ENCODE measurements at regions not wholly inside any gene's neighbourhood (a gene's known extent, or its start where the extent isn't known, plus 50 kb on each side); places are given as distances from the start of the nearest gene placed in this dataset.

GRCh38 chr6:138722425-138723371, 50.9 kb upstream of the CCDC28A start:
- Histone ChIP-seq H3K9ac (ENCODE audit: extremely low read depth, insufficient read length, low read length) (no peak overlapping the region), H3K14ac (ENCODE audit: insufficient read depth, low read length) (no peak overlapping the region), H3K27ac (ENCODE audit: insufficient read length, low read depth, low read length) (no peak overlapping the region), H4K20me1 (ENCODE audit: control insufficient read depth, insufficient read depth, insufficient read length) (no peaks in the 10 kb centered on the region), H2BK120ac (ENCODE audit: low read depth, low read length, poor library complexity, severe bottlenecking) (no peak overlapping the region), H3K4me2 (ENCODE audit: insufficient read depth, insufficient read length, low read length) (no peak overlapping the region), H2BK12ac (ENCODE audit: insufficient read length, low read depth, low read length) (no peak overlapping the region), H3K79me2 (ENCODE audit: insufficient read depth, low read length) (no peaks in the 10 kb centered on the region), H3K27me3 (ENCODE audit: insufficient read depth, low read length) (no peaks in the 10 kb centered on the region), H2BK15ac (ENCODE audit: low read depth, low read length) (no peak overlapping the region), H3K79me1 (ENCODE audit: insufficient read depth, low read depth, low read length, poor library complexity, severe bottlenecking) (no peaks in the 10 kb centered on the region), H3K56ac (ENCODE audit: insufficient read length, low read depth, low read length) (no peak overlapping the region), H2AK5ac (ENCODE audit: insufficient read length, low read length) (no peak overlapping the region), H4K8ac (replicated peaks; ENCODE audit: insufficient read length, low read depth, low read length) (no peak overlapping the region), H3T11ph (ENCODE audit: low read length) (no peak overlapping the region), H3K4me1 (ENCODE audit: insufficient read depth, low read length) (peaks cover 2% of the 10 kb centered on the region; the same call in 1 of the 2 replicates), H4K5ac (ENCODE audit: insufficient read length, low read depth, low read length) (no peak overlapping the region), H3K9me3 (ENCODE audit: control insufficient read depth, low read depth, low read length) (no peaks in the 10 kb centered on the region), H3K4ac (ENCODE audit: low read depth, low read length) (no peak overlapping the region), H2AFZ (ENCODE audit: low read length) (no peak overlapping the region), H3K18ac (ENCODE audit: insufficient read length, low read depth, low read length) (no peak overlapping the region), H4K91ac (ENCODE audit: insufficient read length, low read depth, low read length) (no peak overlapping the region), H2BK5ac (ENCODE audit: insufficient read length, low read length) (no peak overlapping the region), H3K23ac (ENCODE audit: insufficient read length, low read depth, low read length) (no peak overlapping the region), H3K23me2 (ENCODE audit: insufficient read length, low read depth, low read length, poor library complexity, severe bottlenecking) (no peaks in the 10 kb centered on the region), H2BK20ac (ENCODE audit: low read depth, low read length, poor library complexity, severe bottlenecking) (no peak overlapping the region)
- Mint-ChIP-seq H3K4me1 (peaks cover 6 to 8% of the 10 kb centered on the region in 2 experiments), H3K27ac (0 out of 7 replicates have a peak overlapping the region, but pooled peaks of 1 of the 3 experiments have one; percentile 39), H3K27me3 (ENCODE audit: low read depth) (no peaks in the 10 kb centered on the region), H3K9me3 (no peaks in the 10 kb centered on the region), H3K4me3 (no peak overlapping the region), H3K36me3 (ENCODE audit: insufficient read depth in 1 of 3, low read depth in 3 of 3) (no peaks in the 10 kb centered on the region)
- TF ChIP-seq CTCF (conservative IDR thresholded peaks at IDR 0.05), result no peak
- DNase-seq, result no peak
- no CpG with 5 or more reads among the region's 4 CpGs for WGBS (ENCODE audit: extremely low coverage, insufficient read length, low lambda C conversion rate)
